ENCODE measurements at regions not wholly inside any gene's neighbourhood (a gene's known extent, or its start where the extent isn't known, plus 50 kb on each side); places are given as distances from the start of the nearest gene placed in this dataset.
"Not testable (repeated sequence)": the region's sequence is repeated elsewhere in the genome, so short reads cannot be mapped to it uniquely, and the experiment has no call there.

DNA sequence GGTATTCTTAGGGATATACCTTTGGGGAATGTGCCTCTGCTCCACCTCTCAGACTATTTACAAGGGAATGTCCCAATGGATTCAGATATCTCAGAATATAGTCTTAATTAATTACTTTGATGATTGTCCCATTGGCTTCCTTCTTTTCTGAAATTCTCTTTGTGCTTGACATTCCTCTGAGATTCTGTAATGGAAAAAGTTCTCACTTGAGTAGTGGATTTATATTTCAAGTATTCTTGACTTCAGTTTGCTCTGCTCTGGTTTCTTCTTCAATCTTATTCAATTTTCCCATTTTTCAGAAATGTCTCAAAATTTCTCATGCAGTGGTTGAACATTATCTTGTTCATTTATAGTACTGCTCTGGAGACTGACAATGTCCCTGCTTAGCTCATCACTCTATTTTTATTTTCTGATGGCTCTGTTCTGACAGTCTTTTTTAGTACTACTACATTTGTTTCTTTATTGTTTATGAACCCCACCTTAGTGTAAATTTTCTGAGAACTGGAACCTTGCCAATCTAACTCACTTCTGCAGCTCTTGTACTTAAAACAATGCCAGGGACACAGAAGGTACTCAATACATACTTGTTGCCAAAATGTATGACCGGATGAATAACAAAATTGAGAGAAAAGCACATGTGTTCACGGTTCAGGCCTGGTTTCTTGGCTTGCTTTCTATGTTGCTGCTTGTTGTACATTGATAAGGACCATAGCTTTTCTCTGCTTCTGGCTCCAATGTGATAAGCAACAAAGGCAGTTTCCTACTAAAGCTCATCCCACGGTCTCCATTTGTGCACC, 471.7 kb downstream of the GASK1B start:
- Histone ChIP-seq H3K4me3 (replicated peaks; ENCODE audit: insufficient read depth, low read length) (no peak overlapping the region), H3K27ac (replicated peaks) (no peak overlapping the region), H3K27me3 (ENCODE audit: insufficient read depth, poor library complexity, severe bottlenecking) (no peaks in the 10 kb centered on the region)
- TF ChIP-seq POLR2AphosphoS5 (IDR thresholded peaks at IDR 0.05; ENCODE audit: low read depth) (no peak), SPI1 (IDR thresholded peaks at IDR 0.05; ENCODE audit: borderline replicate concordance, low read depth) (no peak), REST (IDR thresholded peaks at IDR 0.05; ENCODE audit: insufficient replicate concordance, low read depth) (no peak), GABPA (IDR thresholded peaks at IDR 0.05; ENCODE audit: low read depth) (no peak), CTCF (IDR thresholded peaks at IDR 0.05; ENCODE audit: insufficient read depth, low read length) (no peak)
- DNase-seq (ENCODE audit: low read depth in 1 of 2, low spot score in 1 of 2) = no peak

DNA sequence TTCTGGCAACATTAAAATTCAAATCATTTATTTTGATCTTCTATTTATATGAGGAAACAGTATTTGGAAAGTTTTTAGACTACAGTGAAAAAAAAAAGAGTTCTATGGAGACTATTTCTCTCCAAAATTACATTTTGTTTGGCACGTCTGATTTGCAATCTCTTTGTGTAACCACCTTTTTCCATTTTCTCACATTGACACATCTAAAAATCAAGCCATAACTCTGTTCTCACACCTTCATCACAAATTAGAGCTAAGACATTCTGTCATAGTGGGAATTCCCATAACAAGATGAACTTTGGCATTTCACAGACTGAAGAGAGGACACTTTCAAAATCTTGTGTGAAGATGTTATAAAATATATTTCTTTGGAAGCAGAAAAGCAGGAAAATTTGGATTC, 468.9 kb downstream of the GRIA2 start:
- DNase-seq (ENCODE audit: low read depth in 1 of 2, low spot score in 1 of 2) = no peak
- Histone ChIP-seq H3K27me3 (ENCODE audit: insufficient read depth, poor library complexity, severe bottlenecking) (no peaks in the 10 kb centered on the region), H3K4me3 (replicated peaks; ENCODE audit: insufficient read depth, low read length) (no peak overlapping the region), H3K27ac (replicated peaks) (no peak overlapping the region)
- TF ChIP-seq CTCF (IDR thresholded peaks at IDR 0.05; ENCODE audit: insufficient read depth, low read length) (no peak), REST (IDR thresholded peaks at IDR 0.05; ENCODE audit: insufficient replicate concordance, low read depth) (no peak), POLR2AphosphoS5 (IDR thresholded peaks at IDR 0.05; ENCODE audit: low read depth) (no peak), GABPA (IDR thresholded peaks at IDR 0.05; ENCODE audit: low read depth) (no peak), SPI1 (IDR thresholded peaks at IDR 0.05; ENCODE audit: borderline replicate concordance, low read depth) (no peak)

DNA sequence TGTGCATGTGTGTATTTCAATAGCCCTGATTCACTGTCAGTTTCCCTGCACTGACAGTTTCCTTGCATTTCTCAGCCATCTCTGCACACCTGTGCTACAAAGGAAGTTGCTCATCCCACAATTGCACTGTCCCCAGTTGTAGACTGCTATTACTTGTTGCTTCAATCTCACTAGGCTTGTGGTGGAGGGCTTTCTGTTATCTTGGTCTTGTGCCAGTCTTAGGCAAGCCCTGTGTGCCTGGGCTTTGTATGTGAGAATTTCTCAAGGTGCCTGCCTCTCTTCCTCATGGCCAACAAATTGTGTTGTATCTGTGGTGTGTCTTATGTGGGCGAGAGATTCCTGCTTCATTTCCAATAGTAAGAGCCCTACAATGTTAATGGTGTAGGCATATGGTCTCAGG, 467.4 kb downstream of the GRIA2 start:
- Histone ChIP-seq H3K4me3 (replicated peaks; ENCODE audit: insufficient read depth, low read length) (no peak overlapping the region), H3K27ac (replicated peaks) (no peak overlapping the region), H3K27me3 (ENCODE audit: insufficient read depth, poor library complexity, severe bottlenecking) (no peaks in the 10 kb centered on the region)
- DNase-seq (ENCODE audit: low read depth in 1 of 2, low spot score in 1 of 2) = no peak
- TF ChIP-seq SPI1 (IDR thresholded peaks at IDR 0.05; ENCODE audit: borderline replicate concordance, low read depth) (no peak), REST (IDR thresholded peaks at IDR 0.05; ENCODE audit: insufficient replicate concordance, low read depth) (no peak), POLR2AphosphoS5 (IDR thresholded peaks at IDR 0.05; ENCODE audit: low read depth) (no peak)

DNA sequence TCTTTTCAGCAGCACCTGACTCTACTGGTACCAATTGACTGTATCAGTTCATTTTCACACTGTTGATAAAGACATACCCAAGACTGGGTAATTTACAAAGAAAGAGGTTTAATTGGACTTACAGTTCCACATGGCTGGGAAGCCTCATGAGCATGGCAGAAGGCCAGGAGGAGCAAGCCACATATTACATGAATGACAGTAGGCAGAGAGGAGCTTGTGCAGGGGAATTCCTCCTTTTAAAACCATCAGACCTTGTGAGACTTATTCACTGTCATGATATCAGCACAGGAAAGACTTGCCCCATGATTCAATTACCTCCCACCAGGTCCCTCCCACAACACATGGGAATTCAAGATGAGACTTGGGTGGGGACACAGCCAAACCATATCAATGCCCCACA, 458.8 kb downstream of the GRIA2 start:
- DNase-seq (ENCODE audit: low read depth in 1 of 2, low spot score in 1 of 2); H3K27me3 ChIP-seq (ENCODE audit: insufficient read depth, poor library complexity, severe bottlenecking); H3K4me3 ChIP-seq (replicated peaks; ENCODE audit: insufficient read depth, low read length); H3K27ac ChIP-seq (replicated peaks): not testable (repeated sequence)

Measured in HL-60 (cell line).